Head of caudate nucleus (tissue), 42 donors: ENCODE measurements at regions not wholly inside any gene's neighbourhood (a gene's known extent, or its start where the extent isn't known, plus 50 kb on each side); places are given as distances from the start of the nearest gene placed in this dataset.

ENCODE experiments used
- DNase-seq, 42 donors: peaks; one replicate each; pipeline versions ENCODE4 v3.0.0 to v3.0.0-alpha.2; 2020 to 2021; ENCODE audit warnings: mixed read lengths in 7 of 42
- intact Hi-C: fragments of 100-400 bp; cut with DNase I; formaldehyde crosslinking; loops from one replicate; pipeline ENCODE4 v1.15.0; 2022

DNA sequence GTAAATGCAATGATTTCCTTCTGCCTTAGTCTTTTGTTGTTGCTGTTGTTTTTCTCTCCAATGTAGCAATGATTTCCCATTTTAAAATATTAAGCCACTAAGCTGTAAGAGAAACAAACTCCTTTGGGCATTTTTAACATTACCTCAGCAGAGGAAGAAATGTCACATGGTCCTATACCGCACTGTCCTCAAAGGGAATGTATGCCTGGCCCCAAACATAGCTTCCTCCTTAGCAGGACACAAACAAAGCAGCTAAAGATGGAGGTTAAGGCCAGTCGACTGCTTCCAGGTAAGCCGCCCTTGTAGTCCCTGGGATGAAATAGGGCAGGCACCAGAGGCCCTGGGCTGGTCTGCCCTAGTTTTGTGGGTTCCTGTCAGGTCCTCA lies 249.0 kb downstream of the TSHZ3 start:
- intact Hi-C loops = no loop called here
- no peak for DNase-seq

DNA sequence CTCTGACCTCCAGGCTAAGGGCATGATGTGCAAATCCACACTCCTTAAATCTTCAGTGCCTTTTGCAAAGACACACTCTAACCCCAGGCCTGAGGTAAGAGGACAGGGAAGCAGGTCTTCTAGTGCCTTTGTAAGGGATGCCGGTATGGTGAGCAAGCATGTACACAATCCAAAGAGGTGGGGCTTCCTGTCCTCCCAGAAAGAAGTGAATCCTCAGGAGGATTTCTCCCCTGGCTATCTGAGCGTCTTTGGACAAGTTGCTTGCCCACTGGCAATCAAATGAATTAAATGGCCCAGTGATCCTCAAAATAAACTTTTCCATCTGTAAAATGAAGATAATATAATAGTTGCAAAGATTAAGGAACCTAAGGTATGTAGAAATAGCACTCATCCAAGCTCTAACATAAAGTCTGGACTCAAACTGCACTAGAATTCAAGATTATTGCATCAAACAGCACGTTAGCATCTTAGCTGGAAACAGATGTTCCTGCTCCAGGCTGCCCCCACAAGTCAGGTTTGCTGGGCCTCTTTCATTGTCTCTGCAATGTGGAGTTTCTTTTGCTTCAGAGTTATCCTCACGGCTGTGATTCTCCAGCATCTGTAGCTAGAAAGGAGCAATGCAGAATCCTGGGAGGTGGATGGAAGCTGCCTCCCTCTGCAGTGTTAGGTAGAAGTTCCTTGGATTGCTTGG lies 249.6 kb downstream of the TSHZ3 start:
- intact Hi-C loops = no loop called here
- DNase-seq = no peak

DNA sequence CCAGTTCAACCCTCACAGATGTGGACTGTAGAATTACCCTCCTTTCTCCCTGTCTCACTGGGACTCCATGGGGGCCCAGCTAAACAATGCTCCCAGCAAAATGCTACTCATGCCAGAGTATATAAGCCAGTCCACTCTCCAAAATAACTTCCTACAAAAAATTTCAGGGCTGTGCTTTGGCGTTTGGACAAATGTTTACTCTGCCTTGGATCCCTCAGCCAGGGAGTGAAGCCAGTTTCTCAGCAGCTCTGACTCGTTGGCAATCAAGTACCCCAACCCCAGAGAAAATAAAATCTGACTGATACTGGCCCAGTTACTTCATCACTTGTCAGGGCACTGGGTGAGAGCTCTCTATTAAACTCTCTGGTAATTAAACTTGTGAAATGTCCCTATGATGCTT lies 250.4 kb downstream of the TSHZ3 start:
- intact Hi-C loops = no loop called here
- DNase-seq = no peak

DNA sequence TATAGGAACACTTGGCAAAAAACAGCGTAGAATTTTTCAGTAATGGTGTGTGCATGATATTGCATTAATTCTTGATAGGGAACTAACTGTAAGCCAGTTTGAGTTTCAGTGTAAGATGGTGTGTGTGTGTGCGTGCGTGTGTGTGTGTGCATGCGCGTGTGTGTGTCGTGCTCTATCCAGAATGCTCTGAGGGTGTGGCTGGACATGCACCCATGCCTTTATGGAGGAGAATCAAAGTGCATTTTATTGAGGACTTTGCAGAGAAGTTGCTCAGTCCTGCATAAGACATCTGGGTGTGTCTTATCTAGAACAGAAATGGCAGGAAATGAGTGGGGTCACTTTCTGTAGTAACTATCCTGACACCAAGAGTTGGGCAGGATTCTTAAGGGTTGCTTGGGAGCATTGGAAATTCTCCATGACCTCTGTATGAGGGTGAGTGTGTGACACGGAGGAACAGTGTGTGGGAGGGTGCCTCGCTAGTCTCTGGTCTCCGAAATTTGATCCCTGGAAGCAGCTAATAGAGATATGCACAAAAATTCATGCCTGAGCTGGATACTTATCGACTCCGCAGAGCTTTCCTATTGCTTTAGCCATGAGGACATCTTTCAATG lies 252.2 kb downstream of the TSHZ3 start:
- intact Hi-C loops = no loop called here
- no peak for DNase-seq

DNA sequence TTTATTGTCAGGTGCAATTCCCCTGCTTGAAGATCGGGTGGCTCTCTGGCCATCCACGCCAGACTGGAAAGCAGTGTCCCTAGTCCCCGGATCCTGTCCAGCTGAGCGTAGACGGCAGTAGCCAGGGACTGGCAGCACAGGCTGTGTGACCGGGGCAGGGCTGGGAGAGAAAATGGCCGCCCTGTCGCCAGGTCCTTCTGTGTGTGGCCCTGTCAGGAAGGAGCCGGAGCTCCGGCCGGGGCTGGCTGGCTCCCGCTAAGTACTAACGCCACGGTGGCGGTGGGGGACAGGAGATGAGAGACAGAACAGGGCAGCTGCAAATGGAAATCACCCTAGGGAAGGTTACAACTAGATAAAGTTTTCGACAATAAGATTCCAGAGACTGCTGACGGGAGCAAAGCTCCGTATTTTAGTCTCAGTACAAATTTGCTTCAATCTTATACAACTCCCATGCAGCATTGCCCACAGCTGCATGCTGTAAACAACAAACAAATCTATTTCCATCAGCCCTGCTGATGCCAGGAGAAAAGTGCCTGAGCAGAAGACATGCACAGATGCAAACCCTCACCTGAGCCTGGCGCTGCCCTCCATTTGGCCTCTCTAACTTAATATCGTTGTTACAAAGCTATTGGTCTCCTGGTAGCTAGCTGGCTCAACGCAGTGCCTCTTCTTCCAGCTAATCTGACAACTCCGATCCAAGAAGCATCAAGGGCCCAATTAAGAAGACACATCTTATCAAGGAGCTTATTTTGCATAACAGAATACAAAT lies 253.0 kb downstream of the TSHZ3 start:
- intact Hi-C loops = no loop called here
- no peak for DNase-seq

DNA sequence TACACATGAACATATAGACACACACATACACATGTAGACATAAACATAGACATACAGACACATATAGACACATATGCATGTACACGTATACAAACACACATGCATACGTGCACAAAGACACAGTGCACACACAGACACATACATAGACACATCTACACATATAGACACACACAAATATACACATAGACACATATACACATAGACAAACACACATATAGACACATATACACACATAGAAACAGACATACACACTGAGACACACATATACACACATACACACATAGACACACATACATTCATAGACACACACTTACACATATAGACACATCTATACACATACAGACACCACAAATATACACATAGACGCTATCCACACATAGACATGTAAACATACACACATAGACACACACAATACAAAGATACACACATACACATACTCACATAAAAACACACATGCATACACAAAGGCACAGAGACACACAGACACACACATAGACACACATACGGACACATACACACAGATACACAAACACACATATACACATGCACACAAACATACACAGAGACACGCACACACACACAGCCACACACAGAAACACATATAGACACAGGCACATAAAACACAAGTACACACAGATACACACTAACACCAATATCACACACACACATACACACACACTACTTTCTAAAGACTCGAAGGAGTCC lies 254.0 kb downstream of the TSHZ3 start:
- intact Hi-C loops = no loop called here

DNA sequence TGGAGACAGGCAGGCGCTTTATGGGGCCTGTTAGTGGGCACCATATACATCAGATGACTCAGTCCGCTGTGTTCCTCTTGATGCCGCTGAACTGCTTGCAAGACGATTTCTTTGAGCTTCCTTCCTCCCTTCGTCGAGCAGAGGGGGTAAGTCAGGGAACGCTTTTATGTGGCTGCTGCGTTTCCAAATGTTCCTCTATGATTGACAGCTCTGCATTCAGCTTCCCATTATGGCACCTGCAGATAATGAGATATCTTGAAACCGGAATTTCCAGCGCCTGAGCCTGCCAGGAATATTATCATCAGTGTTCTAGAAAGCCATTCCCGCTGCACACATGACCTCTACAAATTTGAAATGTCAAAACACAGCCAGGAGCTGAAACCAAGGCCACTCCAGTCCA lies 257.0 kb downstream of the TSHZ3 start:
- intact Hi-C loops = no loop called here
- peak in 11 of 42 donors; percentile 4 to 51 (median 14) for DNase-seq

More for the DNA sequence above, 254.0 kb downstream of the TSHZ3 start:
- no peak for DNase-seq

DNA sequence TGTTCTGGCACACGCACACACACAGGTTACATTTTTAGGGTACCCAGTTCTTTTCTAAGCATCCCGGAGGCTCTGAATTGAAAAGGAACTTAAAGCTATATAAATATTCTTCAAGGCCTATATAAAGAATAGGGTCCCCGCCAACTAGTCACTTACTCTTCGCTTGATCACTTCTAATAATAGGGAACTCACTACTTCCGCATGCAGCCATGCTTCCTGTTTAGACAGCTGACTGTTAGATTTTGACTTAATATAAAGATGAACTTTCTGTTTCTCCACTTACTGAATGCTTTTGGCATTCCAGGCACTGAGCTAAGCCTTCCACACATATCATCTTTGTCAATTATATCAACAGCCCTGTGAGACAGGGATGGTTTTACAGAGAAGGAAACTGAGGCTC lies 259.6 kb downstream of the TSHZ3 start:
- no peak for DNase-seq
- intact Hi-C loops = no loop called here

DNA sequence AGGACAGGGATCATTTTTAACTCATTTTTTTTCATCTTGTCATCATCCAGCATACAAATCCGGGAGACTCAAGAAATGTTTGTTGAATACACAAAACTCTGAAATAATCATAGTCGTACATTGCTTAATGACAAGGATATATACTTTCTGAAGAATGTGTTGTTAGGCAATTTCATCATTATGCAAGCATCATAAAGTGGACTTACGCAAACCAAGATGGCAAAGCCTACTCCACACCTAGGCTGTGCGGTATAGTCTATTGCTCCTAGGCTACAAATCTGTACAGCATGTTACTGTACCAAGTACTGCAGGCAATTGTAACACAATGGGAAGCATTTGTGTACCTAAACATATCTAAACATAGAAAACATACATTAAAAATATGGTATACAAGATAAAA lies 264.1 kb downstream of the TSHZ3 start:
- DNase-seq = no peak
- intact Hi-C loops = no loop called here

DNA sequence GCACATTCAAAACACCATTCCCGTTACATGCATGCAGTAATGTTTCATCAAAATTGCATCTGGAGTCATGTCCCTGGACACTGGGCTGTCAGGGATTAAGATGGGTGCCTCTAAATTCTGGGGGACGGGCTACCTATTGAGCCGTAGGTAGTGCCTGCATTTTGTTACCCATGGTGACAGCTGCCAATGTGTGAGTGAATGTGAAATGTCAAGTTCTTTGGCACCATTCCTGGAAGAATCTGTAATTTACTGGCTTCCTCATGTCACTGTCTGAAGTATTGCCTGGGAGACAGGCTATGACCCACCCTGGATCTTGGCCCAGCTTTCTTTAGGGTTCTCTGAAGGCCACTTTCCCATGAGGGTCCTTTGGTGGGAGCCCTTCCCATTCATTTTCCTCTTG lies 266.1 kb downstream of the TSHZ3 start:
- intact Hi-C loops = no loop called here

DNA sequence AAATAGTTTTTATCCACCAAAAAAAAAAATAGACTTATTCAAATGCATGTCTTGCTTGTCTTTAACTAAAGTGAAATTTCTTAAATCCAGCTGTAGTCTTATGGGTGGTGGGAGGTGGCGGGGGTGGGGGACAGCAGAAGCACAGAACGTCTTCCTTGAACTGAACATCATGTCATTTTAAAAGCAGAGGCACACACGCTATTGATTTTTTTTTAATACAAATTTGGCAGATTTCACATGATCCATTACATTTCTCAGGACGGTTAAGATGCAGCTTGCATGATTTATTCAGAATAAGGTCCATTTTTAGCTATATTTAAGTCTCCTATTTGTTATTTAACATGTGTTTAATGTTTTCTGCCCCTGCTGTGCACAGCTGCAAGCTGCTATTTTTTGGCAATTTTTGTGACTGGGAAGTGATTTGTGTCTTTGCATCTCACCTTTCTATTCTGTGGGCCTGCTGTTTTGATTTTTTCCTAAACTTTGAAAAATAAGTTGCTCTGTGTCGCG lies 274.0 kb downstream of the TSHZ3 start:
- intact Hi-C loops = no loop called here
- DNase-seq = peak in 4 of 42 donors; percentile 5 to 22 (median 12)

More for the DNA sequence above, 266.1 kb downstream of the TSHZ3 start:
- no peak for DNase-seq

DNA sequence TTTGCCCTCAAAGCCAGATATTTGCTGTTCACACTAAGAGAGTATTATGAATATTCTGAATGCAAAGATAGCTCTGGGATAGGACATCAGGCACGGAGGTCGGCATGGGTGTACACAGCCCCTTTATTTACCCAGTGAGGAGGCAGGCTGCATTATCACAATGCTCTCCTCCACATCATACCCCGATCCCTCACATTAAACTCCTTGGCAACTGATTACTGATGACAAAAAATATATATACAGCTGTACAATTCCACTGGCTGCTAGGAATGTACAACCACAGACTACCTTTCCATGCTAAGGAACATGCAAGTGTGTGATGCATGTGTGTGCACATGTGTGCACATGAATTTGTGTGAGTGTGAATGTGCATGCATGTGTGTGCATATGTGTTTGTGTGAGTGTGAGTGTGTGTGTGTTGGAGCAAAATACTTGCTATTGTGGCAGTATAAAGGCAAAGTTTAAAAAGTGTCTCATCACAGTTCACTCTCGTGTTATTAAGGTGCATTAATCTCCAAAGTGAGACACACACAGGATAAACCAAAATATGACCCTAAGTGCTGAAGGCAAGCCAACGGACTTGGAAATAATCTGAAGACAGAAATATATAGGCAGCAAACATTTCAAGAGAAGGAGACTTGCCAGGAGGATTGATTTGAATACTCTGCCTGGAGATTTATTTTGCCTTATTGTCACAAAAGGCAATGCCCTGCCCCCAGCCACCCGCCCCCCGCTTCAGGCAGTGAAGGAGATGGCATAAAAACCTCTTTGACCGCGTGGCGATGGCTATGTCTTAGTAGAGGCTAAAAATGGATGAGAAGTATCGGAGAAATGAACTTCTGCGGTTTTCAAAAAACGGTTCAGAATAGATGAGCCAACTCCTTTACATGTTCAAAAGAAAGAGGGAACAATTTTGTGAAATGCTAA lies 274.8 kb downstream of the TSHZ3 start:
- intact Hi-C loops = no loop called here

DNA sequence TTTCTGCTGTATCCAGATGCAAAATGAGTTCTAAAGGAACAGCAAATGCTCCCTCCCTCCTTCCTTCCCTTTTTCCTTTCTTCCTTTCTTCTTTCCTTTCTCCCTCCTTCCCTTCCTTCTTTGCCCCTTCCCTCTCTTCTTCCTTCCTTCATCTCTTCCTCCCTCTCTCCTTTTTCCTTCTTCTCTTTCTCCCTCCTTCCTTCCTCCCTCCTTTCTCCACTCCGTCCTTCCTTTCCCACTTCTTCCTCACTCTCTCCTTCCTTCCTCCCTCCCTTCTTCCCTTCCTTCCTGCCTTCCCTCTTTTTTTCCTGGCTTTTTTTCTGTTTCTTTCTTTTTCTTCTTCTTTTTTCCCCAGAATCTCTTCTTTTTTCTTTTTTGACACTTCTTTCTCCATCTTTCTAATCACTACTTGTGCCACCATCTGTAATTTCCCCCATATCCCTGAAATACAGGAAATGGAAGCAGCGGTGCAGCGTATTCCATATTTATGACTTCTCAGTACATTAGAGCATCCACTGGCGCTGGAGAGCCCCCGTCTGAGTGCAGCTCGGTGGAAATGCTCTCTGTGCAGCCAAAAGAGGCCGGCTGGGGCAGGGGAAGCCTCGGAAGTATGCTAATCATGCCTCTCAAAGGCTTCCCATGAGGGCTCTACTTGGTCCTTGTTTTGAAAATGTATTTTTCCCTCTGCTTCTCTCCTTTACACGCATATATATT lies 275.6 kb downstream of the TSHZ3 start:
- intact Hi-C loops = no loop called here
- DNase-seq = peak in 3 of 42 donors; percentile 2 to 19 (median 13)

More for the DNA sequence above, 274.8 kb downstream of the TSHZ3 start:
- no peak for DNase-seq

DNA sequence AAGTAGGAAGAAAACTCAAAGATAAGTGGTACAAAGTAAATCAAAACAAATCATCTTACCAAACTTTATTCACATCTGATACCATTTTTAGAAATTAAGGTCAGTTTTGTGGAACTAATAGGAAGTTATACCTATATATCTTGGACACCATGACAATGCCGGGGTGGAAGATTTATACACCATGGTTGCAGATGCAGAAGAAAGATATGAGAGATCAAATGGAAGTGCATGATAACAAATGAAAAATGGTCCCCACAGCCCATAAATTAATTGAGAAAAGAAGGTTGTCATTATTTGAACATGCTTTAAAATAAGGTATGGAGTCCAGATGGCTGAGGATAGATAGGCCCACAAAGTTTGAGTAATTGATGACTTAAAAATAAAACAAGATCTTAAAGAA lies 276.8 kb downstream of the TSHZ3 start:
- intact Hi-C loops = no loop called here
- peak in 1 of 42 donors; percentile 9 for DNase-seq

DNA sequence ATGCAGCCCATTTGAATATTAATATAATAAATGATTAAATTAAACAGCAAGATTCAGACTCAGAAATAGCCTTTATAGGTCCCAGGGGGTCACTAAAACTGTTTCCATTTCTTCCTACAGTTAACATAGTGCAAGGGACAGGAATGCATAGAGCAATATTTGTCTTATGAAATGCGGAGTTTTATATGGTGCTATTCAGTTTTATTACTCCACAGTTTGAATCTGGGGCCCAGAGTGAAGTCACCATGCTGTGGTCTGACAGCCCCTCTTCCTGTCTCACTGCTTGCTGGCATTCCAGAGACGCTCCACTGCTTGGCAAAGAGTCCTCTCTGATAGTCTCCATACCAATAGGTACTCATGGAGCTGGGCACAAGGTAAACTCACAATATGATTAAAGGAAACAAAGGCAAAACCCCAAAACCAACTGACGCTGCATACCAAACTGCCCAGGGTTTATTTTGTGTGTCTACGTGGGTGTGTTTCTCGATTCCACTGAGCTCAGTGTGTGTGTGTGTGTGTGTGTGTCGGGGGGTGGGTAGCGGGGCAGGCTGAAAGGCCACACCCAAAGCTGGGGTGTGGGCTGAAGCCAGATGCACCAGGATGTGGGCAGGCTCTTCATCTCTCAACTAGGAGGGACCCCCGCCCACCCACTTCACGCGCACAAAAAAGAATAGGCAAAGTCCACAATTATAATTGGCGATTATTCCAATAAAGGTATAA lies 277.9 kb downstream of the TSHZ3 start:
- intact Hi-C loops = no loop called here
- DNase-seq = peak in 2 of 42 donors; percentile 20 to 32

DNA sequence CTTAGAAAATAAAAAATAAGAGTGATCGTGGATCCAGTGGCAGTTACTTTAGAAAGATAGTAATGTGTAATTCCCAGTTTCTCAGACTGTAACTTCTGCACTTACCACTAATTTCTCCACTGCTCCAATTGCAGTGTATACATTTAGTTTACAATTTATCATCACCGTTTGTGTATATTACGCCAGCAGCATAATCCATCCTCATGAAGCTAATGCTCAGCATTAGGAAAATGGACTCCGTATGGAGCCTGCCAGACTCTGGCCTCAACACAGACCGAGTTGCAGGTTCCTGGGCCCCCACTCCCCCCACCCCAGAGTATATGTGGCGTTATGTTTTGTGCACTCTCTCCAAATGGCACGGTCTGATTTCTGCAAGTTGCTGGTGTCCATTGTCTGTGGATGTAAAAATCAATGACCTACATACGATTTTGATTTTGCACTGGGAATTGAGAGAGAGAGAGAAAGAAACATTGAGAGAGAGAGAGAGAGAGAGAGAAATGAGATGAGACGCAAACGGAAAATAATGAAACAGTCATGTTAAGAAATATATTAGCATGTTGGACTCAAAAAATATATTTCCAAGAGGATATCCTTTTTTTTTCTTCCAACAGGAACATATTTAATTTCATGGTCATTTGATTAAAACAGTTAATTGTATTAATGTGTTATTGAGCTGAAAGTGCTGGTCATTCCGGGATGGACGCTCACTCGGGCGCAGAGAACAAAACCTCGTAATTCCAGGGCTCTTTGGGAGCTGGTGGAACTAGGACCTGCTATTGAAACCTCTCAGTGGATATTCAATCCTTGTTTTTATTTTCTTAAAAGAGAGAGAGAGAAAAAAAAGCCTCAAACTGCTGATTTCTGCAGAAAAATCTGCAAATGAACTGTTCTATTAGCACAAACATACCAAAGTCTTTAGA lies 278.8 kb downstream of the TSHZ3 start:
- peak in 1 of 42 donors; percentile 14 for DNase-seq
- intact Hi-C loops = no loop called here
